Activated naive CD4-positive, alpha-beta T cell treated with anti-CD3 and anti-CD28 coated beads, Interleukin-2, amount 10 ng/mL, durations not matched to agents 7 days and 5 days (primary cell): ENCODE measurements at regions not wholly inside any gene's neighbourhood (a gene's known extent, or its start where the extent isn't known, plus 50 kb on each side); places are given as distances from the start of the nearest gene placed in this dataset.
"Not testable (repeated sequence)": the region's sequence is repeated elsewhere in the genome, so short reads cannot be mapped to it uniquely, and the experiment has no call there.

Experiments used
- CTCF ChIA-PET: fragments of 350-600 bp; sonication (Branson Sonifier 250); formaldehyde crosslinking; loops from one replicate; lab custom pipeline; 2021; ENCODE audit warnings: antibody characterized with exemption; lab: Charles Lee
- DNase-seq: peaks from one replicate; pipeline ENCODE4 v3.0.0-alpha.2; 2020
- H3K27ac Mint-ChIP-seq: one replicate; pipeline ENCODE4 v1.8.0; 2021; ENCODE audit warnings: mild to moderate bottlenecking, moderate library complexity, mixed read lengths
- H3K27me3 Mint-ChIP-seq: one replicate; pipeline ENCODE4 v1.8.0; 2021; ENCODE audit warnings: mild to moderate bottlenecking, mixed read lengths
- H3K36me3 Mint-ChIP-seq: one replicate; pipeline ENCODE4 v1.8.0; 2021; ENCODE audit warnings: mixed read lengths
- H3K4me1 Mint-ChIP-seq: one replicate; pipeline ENCODE4 v1.8.0; 2021; ENCODE audit warnings: mixed read lengths
- H3K4me3 Mint-ChIP-seq: one replicate; pipeline ENCODE4 v1.8.0; 2021; ENCODE audit warnings: mild to moderate bottlenecking, moderate library complexity, mixed read lengths
- H3K9me3 Mint-ChIP-seq: one replicate; pipeline ENCODE4 v1.8.0; 2021; ENCODE audit warnings: mixed read lengths

DNA sequence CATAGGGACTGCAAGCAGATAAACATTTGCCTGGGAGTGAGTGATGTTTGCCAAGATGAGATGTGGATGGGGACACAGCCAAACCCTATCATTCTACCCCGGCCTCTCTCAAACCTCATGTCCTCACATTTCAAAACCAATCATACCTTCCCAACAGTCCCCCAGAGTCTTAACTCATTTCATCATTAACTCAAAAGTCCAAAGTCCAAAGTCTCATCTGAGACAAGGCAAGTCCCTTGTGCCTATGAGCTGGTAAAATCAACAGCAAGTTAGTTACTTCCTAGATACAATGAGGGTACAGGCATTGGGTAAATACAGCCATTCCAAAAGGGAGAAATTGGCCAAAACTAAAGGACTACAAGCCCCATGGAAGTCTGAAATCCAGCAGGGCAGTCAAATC, 822.9 kb upstream of the SPRY2 start:
- H3K27me3 Mint-ChIP-seq, H3K36me3 Mint-ChIP-seq, H3K9me3 Mint-ChIP-seq, DNase-seq, H3K4me3 Mint-ChIP-seq, H3K27ac Mint-ChIP-seq, CTCF ChIA-PET, H3K4me1 Mint-ChIP-seq: not testable (repeated sequence)

DNA sequence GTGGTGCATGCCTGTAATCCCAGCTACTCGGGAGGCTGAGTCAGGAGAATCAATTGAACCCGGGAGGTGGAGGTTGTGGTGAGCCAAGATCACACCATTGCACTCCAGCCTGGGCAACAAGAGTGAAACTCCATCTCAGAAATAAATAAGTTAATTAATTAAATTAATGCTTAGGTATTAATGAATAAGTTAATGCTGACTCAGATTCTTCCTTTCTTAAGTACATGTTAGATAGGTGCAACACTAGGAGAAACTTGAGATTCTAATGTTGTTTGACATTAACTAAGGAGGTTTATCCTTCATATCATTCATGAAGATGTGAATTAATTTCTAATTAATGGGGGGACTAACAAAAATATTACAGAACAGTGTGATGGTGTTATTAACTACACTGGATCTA, 812.6 kb upstream of the SPRY2 start:
- DNase-seq, result no peak
- no peaks in the 10 kb centered on the region for H3K36me3 Mint-ChIP-seq
- peaks cover 2% of the 10 kb centered on the region for H3K9me3 Mint-ChIP-seq
- no peak overlapping the region for H3K4me3 Mint-ChIP-seq
- H3K27ac Mint-ChIP-seq, result no peak overlapping the region
- no peaks in the 10 kb centered on the region for H3K27me3 Mint-ChIP-seq
- no peaks in the 10 kb centered on the region for H3K4me1 Mint-ChIP-seq
- CTCF ChIA-PET, result no interaction called here

DNA sequence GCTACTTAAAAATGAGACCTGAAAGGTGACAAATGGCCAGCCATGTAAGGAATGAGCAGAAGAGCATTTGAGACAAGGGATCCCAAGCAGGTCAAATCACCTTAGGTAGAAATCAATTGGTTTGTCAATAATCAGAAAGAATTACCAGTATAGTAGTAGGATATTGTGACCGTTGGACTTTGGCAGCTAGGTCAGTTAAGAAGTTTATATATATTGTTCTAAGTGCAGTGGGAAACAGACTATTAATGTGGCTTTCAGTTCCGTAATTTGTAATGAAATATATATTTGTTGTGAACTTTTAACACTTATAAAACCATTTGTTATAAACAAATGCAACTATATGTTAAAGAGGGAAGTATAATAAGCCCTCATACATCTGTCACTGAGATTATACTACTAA, 807.9 kb upstream of the SPRY2 start:
- DNase-seq, result no peak
- no peaks in the 10 kb centered on the region for H3K27me3 Mint-ChIP-seq
- no peaks in the 10 kb centered on the region for H3K36me3 Mint-ChIP-seq
- no peaks in the 10 kb centered on the region for H3K4me1 Mint-ChIP-seq
- H3K27ac Mint-ChIP-seq, result no peak overlapping the region
- CTCF ChIA-PET, result no interaction called here
- peaks cover 2% of the 10 kb centered on the region for H3K9me3 Mint-ChIP-seq
- H3K4me3 Mint-ChIP-seq, result no peak overlapping the region

DNA sequence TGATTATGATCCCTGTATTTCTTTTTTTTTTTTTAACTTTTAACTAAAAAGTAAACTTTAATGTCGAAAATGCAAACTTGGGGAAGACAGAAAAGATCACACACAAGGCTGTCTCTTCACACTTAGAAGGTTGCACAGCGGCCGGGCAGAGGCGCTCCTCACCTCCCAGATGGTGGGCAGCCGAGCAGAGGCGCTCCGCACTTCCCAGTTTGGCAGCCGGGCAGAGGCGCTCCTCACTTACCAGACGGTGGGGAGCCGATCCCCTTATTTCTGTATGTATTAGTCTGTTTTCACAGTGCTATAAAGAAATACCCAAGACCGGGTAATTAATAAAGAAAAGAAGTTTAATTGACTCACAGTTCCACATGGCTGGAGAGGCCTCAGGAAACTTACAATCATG, 805.6 kb upstream of the SPRY2 start:
- CTCF ChIA-PET, DNase-seq, H3K27ac Mint-ChIP-seq, H3K4me3 Mint-ChIP-seq, H3K4me1 Mint-ChIP-seq, H3K27me3 Mint-ChIP-seq, H3K36me3 Mint-ChIP-seq, H3K9me3 Mint-ChIP-seq: not testable (repeated sequence)

DNA sequence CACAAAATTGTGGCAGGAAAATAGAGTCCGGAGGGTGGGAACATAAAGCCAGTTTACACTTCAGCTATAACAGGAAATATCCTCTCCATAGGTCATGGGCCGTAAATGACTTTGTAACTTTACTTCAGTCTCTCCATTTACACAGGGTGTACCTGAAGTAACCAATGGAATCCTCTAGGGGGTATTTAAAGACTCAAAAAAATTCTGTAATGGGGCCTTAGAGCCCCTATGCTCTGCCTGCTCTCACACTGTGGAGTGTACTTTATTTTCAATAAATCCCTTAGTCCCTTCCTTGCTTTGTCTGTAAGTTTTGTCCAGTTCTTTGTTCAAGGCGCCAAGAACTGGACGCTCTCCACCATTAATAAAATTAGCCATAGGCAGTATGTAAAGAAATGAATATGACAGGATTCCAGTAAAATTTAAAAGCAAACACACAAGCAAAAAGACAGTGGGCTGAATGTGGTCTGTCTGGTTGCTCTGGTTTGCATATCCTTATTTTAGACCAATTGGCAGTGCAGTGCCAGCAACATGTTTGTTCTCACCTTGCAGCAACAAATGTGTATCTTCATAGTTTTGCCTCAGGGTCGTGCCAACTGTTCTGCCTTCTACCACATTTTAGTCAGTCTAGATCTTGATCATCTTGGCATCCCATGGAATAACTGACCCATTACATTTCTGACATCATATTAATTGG, 801.5 kb upstream of the SPRY2 start:
- Mint-ChIP-seq H3K27ac (no peak overlapping the region), H3K4me3 (no peak overlapping the region), H3K4me1 (no peaks in the 10 kb centered on the region), H3K36me3 (no peaks in the 10 kb centered on the region), H3K9me3 (peaks cover 2% of the 10 kb centered on the region), H3K27me3 (no peaks in the 10 kb centered on the region)
- no peak for DNase-seq
- CTCF ChIA-PET, result no interaction called here

DNA sequence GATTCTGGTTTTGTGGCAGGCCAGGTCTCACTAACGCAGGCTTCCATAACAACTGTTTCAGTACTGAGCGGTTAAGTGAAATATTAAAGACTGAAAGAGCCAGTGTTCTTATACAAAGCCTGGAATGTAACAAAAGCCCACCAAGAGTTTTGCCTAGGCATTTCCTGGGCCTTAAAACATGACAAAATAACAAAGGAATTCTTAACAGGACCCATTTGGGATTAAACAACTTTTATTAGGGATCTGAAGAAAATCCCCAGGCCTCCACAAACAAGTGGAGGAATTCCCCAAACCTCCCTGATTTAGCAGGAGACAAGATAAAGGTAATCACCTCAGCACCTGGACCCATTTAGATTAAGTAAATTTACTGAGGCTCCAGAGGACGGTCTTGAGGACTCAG, 799.7 kb upstream of the SPRY2 start:
- Mint-ChIP-seq H3K4me1 (no peaks in the 10 kb centered on the region), H3K36me3 (no peaks in the 10 kb centered on the region), H3K4me3 (no peak overlapping the region), H3K27me3 (no peaks in the 10 kb centered on the region), H3K9me3 (no peaks in the 10 kb centered on the region), H3K27ac (no peak overlapping the region)
- DNase-seq, result no peak
- CTCF ChIA-PET, result no interaction called here

DNA sequence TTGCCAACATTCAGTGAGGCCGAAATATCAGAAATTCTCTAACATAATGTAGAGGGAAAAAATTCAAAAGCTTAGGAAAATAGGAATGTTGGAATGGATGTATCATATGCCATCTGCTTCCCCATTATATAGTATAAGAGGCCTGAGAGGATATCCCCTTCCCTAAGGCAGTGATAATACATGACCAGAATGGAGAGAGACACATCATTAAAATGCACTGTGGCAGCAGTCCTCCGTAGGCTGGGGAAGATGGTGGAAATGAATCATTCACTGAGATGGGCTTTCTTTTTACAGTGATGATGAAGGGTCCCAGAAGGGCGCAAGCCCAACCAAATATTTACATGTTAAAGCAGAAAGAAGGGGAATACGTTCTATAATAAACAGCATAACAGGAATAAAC, 799.1 kb upstream of the SPRY2 start:
- DNase-seq, result no peak
- CTCF ChIA-PET, result no interaction called here
- Mint-ChIP-seq H3K4me1 (no peaks in the 10 kb centered on the region), H3K4me3 (no peak overlapping the region), H3K27me3 (no peaks in the 10 kb centered on the region), H3K36me3 (no peaks in the 10 kb centered on the region), H3K9me3 (no peaks in the 10 kb centered on the region), H3K27ac (no peak overlapping the region)

DNA sequence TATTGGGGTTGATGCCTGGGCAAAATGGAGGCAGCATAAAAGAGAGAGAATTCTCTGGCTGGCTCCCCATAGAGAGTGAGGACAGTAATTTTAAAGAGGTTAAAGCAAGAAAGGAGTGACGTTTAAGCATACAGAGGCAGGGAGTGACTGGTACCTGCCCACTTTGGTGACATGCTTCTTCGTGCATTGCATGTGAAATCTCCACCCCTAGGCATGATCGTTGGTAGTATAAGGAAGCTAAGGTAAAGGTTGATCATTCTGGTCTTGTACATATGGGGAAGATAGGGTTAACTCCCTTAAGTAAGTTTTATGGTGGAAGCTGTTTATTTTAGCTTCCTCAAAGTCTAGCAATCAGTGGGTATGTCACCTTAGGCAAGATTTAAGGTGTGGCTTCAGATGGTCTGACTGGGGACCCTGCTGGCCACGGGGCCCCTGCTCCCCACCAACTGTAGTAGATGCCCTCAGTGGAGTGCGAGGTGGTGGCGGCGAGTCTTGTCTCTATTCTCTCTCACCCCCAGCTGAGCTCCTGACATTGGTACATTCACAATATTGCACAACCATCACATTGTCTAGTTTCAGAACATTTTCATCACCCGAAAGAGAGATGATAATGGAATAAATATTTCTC, 797.5 kb upstream of the SPRY2 start:
- CTCF ChIA-PET, result no interaction called here
- Mint-ChIP-seq H3K4me1 (no peaks in the 10 kb centered on the region), H3K36me3 (no peaks in the 10 kb centered on the region), H3K27ac (no peak overlapping the region), H3K27me3 (no peaks in the 10 kb centered on the region), H3K9me3 (no peaks in the 10 kb centered on the region), H3K4me3 (no peak overlapping the region)
- DNase-seq, result no peak

DNA sequence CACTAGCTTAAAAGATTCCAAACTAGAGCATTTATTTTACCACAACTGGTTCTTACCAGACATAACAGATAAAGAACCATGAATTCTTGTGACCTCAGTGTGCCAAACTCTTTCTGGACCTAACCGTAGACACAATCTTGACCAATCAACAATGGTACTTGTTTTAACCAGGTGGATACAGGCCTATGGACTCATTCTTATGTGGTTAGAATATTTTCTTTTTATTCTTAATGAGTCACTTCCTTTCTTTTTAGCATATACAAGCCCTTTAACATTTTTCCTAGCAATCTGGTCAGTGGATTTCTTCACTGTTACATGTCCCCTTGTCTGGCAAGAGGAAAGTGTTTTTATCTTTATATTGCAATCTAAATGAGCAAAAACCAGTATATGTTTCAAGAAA, 792.1 kb upstream of the SPRY2 start:
- H3K27me3 Mint-ChIP-seq, result no peaks in the 10 kb centered on the region
- H3K9me3 Mint-ChIP-seq, result peaks cover 3% of the 10 kb centered on the region
- no peak for DNase-seq
- no peak overlapping the region for H3K27ac Mint-ChIP-seq
- H3K4me3 Mint-ChIP-seq, result no peak overlapping the region
- no peaks in the 10 kb centered on the region for H3K4me1 Mint-ChIP-seq
- CTCF ChIA-PET, result no interaction called here
- no peaks in the 10 kb centered on the region for H3K36me3 Mint-ChIP-seq

DNA sequence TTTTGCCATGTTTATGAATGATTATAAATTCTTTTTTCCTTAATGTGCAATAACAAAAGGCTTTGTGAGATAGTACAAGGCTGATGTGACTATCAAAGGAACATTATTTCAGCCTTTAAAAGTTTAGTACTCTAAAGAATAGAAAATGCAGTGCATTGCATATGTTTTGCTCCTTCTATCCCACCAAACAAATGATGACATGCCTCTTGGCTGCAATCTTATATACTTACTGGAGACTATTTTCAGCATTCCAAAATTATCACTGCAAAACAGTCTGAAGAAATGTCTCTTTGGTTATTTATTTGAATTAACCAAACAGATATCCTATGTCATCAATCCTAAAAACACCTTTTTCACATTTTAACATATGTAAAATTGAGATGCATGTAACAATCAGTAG, 776.5 kb upstream of the SPRY2 start:
- CTCF ChIA-PET, result no interaction called here
- Mint-ChIP-seq H3K27ac (no peak overlapping the region), H3K9me3 (peaks cover 2% of the 10 kb centered on the region), H3K4me3 (no peak overlapping the region), H3K4me1 (no peaks in the 10 kb centered on the region), H3K27me3 (no peaks in the 10 kb centered on the region), H3K36me3 (no peaks in the 10 kb centered on the region)
- no peak for DNase-seq

DNA sequence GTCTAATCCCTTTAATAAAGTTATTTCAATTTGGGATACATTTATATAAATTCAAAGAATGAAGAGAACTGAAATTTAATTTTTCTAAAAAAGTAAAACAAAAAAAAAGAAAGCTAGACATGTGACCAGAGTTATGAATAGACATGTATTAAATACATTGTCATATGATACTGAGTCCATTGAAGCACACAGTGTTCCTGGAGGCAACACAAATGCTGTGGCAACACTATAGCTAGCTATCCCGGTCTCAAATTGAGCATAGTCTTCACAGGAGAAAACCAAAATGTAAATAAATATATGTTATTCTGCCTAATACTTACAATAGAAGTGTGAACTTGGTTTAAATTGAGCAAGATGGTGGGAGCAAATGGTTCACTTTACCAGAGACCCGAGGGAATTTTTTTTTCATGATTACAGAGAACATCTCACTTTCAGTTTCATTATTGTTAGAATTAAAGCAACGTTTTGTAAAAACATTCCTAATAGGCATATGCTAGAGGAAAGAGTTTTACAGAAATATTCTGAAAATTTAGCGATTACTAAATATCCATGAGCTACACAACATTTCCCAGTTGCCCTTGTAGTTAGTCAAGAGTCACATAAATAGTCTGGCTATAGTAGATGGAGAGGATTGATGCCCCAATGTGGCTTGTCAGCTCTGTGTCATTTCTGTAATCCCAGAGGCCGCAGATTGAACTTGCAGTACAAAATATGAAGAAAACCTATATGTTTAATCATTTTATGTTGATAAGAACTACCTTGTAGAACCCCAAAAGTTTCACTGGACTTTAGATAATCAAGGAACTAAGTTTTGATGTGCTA, 775.7 kb upstream of the SPRY2 start:
- Mint-ChIP-seq H3K36me3 (no peaks in the 10 kb centered on the region), H3K4me3 (no peak overlapping the region), H3K4me1 (no peaks in the 10 kb centered on the region), H3K27me3 (no peaks in the 10 kb centered on the region), H3K27ac (no peak overlapping the region), H3K9me3 (peaks cover 2% of the 10 kb centered on the region)
- DNase-seq, result no peak
- CTCF ChIA-PET, result no interaction called here

DNA sequence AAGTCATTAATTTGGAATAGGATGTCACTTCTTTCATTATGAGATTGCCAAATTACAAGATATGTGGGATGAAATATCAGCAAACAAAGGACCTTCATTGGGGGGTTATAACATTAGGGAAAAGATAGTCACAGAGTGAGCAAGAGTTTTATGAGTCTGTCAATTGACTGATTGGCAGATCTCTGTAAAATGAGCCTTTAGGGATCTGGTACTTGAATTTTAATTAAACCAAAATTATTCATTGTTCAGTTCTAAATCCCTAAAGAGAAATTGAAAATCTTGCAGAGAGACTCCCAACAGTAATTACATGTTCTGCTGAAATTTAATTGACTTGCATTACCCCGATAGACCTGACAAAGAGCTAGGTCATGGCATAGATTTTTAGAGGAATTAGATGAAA, 768.1 kb upstream of the SPRY2 start:
- Mint-ChIP-seq H3K9me3 (peaks cover 2% of the 10 kb centered on the region), H3K27me3 (no peaks in the 10 kb centered on the region), H3K36me3 (no peaks in the 10 kb centered on the region), H3K27ac (no peak overlapping the region), H3K4me3 (no peak overlapping the region), H3K4me1 (no peaks in the 10 kb centered on the region)
- CTCF ChIA-PET, result no interaction called here
- no peak for DNase-seq

DNA sequence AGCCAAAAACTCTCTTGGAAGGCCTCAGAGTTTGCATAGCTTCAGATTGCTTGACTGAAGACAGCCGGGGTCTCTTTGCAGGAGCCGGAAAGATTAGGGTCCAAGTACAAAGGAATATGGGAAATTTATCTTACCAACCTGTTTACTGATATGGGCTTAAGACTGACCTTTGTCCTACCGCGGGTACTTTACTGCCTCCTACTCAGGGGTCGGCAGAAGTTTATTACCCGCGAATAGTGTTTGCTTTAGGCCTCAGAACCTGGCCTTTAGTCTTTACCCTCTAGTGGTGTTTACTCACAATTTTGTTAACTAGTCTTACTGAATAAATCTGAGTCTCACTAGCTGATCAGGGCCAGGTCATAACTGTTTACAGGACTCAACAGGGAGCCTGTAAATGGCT, 765.4 kb upstream of the SPRY2 start:
- no peak for DNase-seq
- CTCF ChIA-PET, result no interaction called here
- Mint-ChIP-seq H3K9me3 (peaks cover 2% of the 10 kb centered on the region), H3K36me3 (no peaks in the 10 kb centered on the region), H3K27me3 (no peaks in the 10 kb centered on the region), H3K4me3 (no peak overlapping the region), H3K27ac (no peak overlapping the region), H3K4me1 (no peaks in the 10 kb centered on the region)

DNA sequence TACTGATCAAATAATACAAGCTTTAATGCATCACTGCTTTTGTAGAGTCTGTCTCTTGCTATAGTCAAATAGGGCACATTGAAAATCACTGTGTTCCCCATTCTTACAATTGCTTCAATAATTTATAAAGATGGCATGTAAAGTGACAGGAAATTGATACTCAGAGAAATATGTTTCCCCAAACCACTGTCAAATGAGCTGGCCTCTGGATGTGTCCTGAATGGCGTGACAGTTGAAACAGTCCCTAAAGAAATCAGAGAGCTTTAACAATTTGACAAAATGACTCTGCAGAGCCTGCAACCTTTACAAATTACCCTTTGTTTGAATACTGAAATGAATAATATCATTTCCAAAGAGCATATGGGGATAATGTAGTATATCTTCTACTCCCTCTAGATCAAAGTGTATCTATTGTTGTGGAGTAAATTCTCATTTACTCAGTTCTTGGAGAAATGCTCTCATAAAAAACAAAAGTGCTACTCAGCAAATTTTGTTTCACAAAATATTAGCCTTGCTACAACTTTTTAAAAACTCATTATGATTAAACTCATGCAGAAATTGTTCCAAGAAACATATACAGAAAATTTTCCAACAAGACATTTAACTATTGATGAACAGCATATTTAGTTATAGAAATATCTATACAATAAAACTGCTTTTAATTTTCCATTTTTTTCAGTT, 763.2 kb upstream of the SPRY2 start:
- Mint-ChIP-seq H3K9me3 (peaks cover 4% of the 10 kb centered on the region), H3K4me1 (no peaks in the 10 kb centered on the region), H3K27ac (no peak overlapping the region), H3K36me3 (no peaks in the 10 kb centered on the region), H3K27me3 (no peaks in the 10 kb centered on the region), H3K4me3 (no peak overlapping the region)
- CTCF ChIA-PET, result no interaction called here
- DNase-seq, result no peak
